Lung (tissue), 11 donors: ENCODE measurements at regions not wholly inside any gene's neighbourhood (a gene's known extent, or its start where the extent isn't known, plus 50 kb on each side); places are given as distances from the start of the nearest gene placed in this dataset.

ENCODE experiments used
- ATAC-seq: fragments of 200-7000 bp; cut with Tn5 transposase; one replicate; pipeline ENCODE4 v1.9.1; 2020; ENCODE audit warnings: moderate number of reproducible peaks; ENCODE audit not compliant: insufficient read depth, low FRiP score
- DNase-seq, 3 donors: peaks; one replicate each; pipeline ENCODE4 v3.0.0-alpha.2; 2013 to 2017
- H3K27ac ChIP-seq, 2 donors: one replicate each; pipeline ENCODE4 v1.5.1; 2013; ENCODE audit warnings: mild to moderate bottlenecking in 2 of 2, moderate library complexity in 2 of 2, control low read depth in 1 of 2, inconsistent platforms in 1 of 2, low read depth in 1 of 2, low read length in 1 of 2
- H3K27me3 ChIP-seq, 3 donors: one replicate each; pipeline ENCODE4 v1.5.1; 2013; ENCODE audit warnings: low read length in 2 of 3; ENCODE audit not compliant: control insufficient read depth in 3 of 3, insufficient read depth in 3 of 3
- H3K36me3 ChIP-seq, 4 donors: one replicate each; pipeline ENCODE4 v1.5.1; 2013; ENCODE audit warnings: low read length in 4 of 4, mild to moderate bottlenecking in 1 of 4, moderate library complexity in 1 of 4; ENCODE audit not compliant: control insufficient read depth in 4 of 4, insufficient read depth in 4 of 4
- H3K4me1 ChIP-seq, 5 donors: one replicate each; pipeline ENCODE4 v1.5.1; 2013; ENCODE audit warnings: low read length in 5 of 5, mild to moderate bottlenecking in 2 of 5, moderate library complexity in 1 of 5; ENCODE audit not compliant: control insufficient read depth in 5 of 5, insufficient read depth in 5 of 5
- H3K4me3 ChIP-seq: one replicate; pipeline ENCODE4 v1.5.1; 2013; ENCODE audit warnings: mild to moderate bottlenecking, control low read depth, moderate library complexity
- H3K9ac ChIP-seq, 2 donors: one replicate each; pipeline ENCODE4 v1.5.1; 2013; ENCODE audit warnings: low read length in 2 of 2, control low read depth in 1 of 2; ENCODE audit not compliant: insufficient read depth in 1 of 2
- H3K9me3 ChIP-seq, 4 donors: one replicate each; pipeline ENCODE4 v1.5.1; 2013; ENCODE audit warnings: low read length in 3 of 4, mild to moderate bottlenecking in 1 of 4, moderate library complexity in 1 of 4; ENCODE audit not compliant: control insufficient read depth in 4 of 4, insufficient read depth in 3 of 4
- WGBS, 2 donors: extraction: QIAGEN DNeasy Blood & Tissue Kit; methylation state at CpG; one replicate each; pipeline ENCODE4 v1.1.7; 2013; 5-methylcytosine and 5-hydroxymethylcytosine counted together
- TF ChIP-seq, protein P1 (sequence below): IDR thresholded peaks from 2 replicates; pipeline ENCODE4 v1.5.1; 2012; ENCODE audit warnings: mild to moderate bottlenecking; ENCODE audit errors: control extremely low read depth, extremely low read depth
- donor health status: control.
- donor health status: control.
- donor health status: Bipolar disorder and iron deficiency.
- donor health status: healthy.
- donor health status: DM: yes; HTN: yes; CAD: no.

DNA sequence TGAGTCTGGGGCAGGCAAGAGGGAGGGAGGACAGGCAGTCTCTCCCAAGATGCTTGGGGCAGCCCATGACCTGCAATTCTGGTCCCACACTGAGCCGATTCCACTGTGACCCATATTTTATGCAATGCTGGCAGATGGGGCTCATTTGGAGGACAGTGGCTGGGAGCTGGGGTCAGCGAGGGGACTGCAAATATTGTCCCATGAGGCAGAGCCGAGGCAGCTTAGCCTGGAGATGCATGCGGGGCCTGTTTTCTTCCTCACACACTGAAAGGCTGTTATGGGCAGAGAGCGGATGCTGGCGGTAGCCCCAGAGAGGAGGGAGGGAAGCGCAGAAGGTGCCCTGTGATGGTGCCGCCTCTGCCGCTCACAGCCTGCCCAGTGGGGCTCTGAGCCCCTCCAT, 128.5 kb upstream of the POU3F1 start:
- WGBS, 2 donors: 82% methylated on average over 9 of the region's 9 CpGs
- DNase-seq (no peak), ATAC-seq (no peak)
- Histone ChIP-seq H3K4me1 (no peaks in the 10 kb centered on the region), H3K27me3 (peaks cover 0 to 2% (median 0%) of the 10 kb centered on the region in 3 donors), H3K9ac (no peak overlapping the region), H3K27ac (no peak overlapping the region), H3K36me3 (no peaks in the 10 kb centered on the region), H3K9me3 (no peaks in the 10 kb centered on the region), H3K4me3 (no peak overlapping the region)
- TF ChIP-seq, protein P1, sequence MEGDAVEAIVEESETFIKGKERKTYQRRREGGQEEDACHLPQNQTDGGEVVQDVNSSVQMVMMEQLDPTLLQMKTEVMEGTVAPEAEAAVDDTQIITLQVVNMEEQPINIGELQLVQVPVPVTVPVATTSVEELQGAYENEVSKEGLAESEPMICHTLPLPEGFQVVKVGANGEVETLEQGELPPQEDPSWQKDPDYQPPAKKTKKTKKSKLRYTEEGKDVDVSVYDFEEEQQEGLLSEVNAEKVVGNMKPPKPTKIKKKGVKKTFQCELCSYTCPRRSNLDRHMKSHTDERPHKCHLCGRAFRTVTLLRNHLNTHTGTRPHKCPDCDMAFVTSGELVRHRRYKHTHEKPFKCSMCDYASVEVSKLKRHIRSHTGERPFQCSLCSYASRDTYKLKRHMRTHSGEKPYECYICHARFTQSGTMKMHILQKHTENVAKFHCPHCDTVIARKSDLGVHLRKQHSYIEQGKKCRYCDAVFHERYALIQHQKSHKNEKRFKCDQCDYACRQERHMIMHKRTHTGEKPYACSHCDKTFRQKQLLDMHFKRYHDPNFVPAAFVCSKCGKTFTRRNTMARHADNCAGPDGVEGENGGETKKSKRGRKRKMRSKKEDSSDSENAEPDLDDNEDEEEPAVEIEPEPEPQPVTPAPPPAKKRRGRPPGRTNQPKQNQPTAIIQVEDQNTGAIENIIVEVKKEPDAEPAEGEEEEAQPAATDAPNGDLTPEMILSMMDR: no peak

GRCh38 chr1:38173848-38174247, 127.3 kb upstream of the POU3F1 start:
- DNase-seq (no peak), ATAC-seq (no peak)
- 48 to 66% methylated on average over 5 of the region's 5 CpGs for WGBS, 2 donors
- H3K9me3 ChIP-seq: no peaks in the 10 kb centered on the region
- H3K27me3 ChIP-seq: peaks cover 0 to 2% (median 0%) of the 10 kb centered on the region in 3 donors
- no peak overlapping the region for H3K4me3 ChIP-seq
- no peak overlapping the region for H3K9ac ChIP-seq
- no peak overlapping the region for H3K27ac ChIP-seq
- no peaks in the 10 kb centered on the region for H3K4me1 ChIP-seq
- TF ChIP-seq, protein P1: no peak
- H3K36me3 ChIP-seq: no peaks in the 10 kb centered on the region

DNA sequence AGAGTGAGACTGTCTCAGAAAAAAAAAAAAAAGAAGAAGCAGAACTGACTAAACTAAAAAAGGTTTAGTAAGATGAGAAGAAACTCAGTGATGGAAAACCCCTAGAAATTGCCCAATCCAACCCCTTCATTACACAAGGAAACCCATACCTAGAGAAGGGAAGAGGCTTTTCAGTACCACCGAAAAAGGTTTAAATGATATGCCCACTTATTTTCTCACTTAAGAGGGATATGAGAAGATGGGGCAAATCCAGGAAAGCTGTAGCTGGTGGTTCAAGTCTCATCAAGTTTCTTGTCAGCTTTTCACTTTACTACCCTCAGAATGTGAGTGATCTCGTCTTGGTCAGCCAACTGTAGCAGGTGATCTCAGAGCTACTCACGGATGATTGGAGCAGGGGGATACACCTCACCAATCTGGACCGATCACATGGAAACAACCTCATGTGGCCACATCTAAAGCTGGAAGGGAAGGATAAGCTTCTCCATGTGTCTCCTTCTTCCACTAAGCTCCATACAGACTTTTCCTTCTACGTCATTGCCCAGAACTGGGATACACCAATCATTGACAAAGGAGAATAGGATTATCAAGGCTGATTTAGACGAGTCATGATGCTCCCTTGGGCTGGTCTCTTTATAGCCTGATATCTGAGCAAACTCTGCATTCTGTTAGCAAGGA, 126.7 kb upstream of the POU3F1 start:
- Histone ChIP-seq H3K4me3 (no peak overlapping the region), H3K27me3 (peaks cover 0 to 2% (median 0%) of the 10 kb centered on the region in 3 donors), H3K9ac (no peak overlapping the region), H3K36me3 (no peaks in the 10 kb centered on the region), H3K27ac (no peak overlapping the region), H3K4me1 (no peaks in the 10 kb centered on the region), H3K9me3 (no peaks in the 10 kb centered on the region)
- TF ChIP-seq, protein P1: no peak
- ATAC-seq: no peak
- DNase-seq: no peak
- WGBS, 2 donors: 68 to 81% methylated on average over 6 of the region's 6 CpGs

DNA sequence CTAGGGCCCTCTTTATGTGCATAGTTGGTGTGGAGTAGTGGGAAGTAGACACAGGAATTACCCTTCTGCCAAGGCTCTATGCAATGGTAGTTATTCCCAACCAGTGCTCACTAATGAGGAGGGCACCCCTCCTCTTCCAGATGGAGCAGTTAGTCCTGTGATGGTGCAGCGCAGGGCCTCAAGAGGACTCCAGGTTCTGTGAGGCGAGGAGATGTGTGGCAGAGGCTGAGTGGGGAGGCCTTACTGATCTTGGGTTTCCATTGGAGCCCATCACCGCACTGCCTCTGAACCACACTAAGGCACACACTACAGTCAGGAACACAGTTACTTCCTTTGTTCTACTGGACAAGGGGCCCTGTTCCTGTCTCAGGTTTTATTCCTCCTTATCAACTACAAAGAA, 122.5 kb upstream of the POU3F1 start:
- Histone ChIP-seq H3K9ac (no peak overlapping the region), H3K9me3 (no peaks in the 10 kb centered on the region), H3K4me1 (no peaks in the 10 kb centered on the region), H3K27ac (no peak overlapping the region), H3K27me3 (peaks cover 0 to 5% (median 0%) of the 10 kb centered on the region in 3 donors), H3K36me3 (no peaks in the 10 kb centered on the region), H3K4me3 (no peak overlapping the region)
- DNase-seq (no peak), ATAC-seq (no peak)
- 94 to 96% methylated on average over 3 of the region's 3 CpGs for WGBS, 2 donors
- TF ChIP-seq, protein P1: no peak
